Esophagus (tissue), 2 donors: ENCODE measurements at regions not wholly inside any gene's neighbourhood (a gene's known extent, or its start where the extent isn't known, plus 50 kb on each side); places are given as distances from the start of the nearest gene placed in this dataset.
"Not testable (repeated sequence)": the region's sequence is repeated elsewhere in the genome, so short reads cannot be mapped to it uniquely, and the experiment has no call there.

Experiments used
- H3K27ac ChIP-seq, 2 donors: one replicate each; pipeline ENCODE4 v1.5.1; 2013; ENCODE audit warnings: low read depth in 2 of 2, mild to moderate bottlenecking in 2 of 2, inconsistent platforms in 1 of 2, low read length in 1 of 2, moderate library complexity in 1 of 2
- H3K27me3 ChIP-seq, 2 donors: one replicate each; pipeline ENCODE4 v1.6.1; 2013; ENCODE audit warnings: low read length in 2 of 2, control low read depth in 1 of 2, mild to moderate bottlenecking in 1 of 2; ENCODE audit not compliant: insufficient read depth in 2 of 2, control insufficient read depth in 1 of 2
- H3K36me3 ChIP-seq, 2 donors: one replicate each; pipeline ENCODE4 v1.6.1; 2013; ENCODE audit warnings: low read length in 1 of 2; ENCODE audit not compliant: control insufficient read depth in 2 of 2, insufficient read depth in 2 of 2
- H3K4me1 ChIP-seq, 2 donors: one replicate each; pipeline ENCODE4 v1.6.1; 2013; ENCODE audit warnings: low read length in 1 of 2; ENCODE audit not compliant: control insufficient read depth in 2 of 2, insufficient read depth in 2 of 2
- H3K4me3 ChIP-seq, 2 donors: one replicate each; pipeline ENCODE4 v1.5.1; 2013; ENCODE audit warnings: low read length in 2 of 2, mild to moderate bottlenecking in 2 of 2, low read depth in 1 of 2, moderate library complexity in 1 of 2
- H3K9me3 ChIP-seq, 2 donors: one replicate each; pipeline ENCODE4 v1.6.1; 2013; ENCODE audit warnings: mild to moderate bottlenecking in 2 of 2, low read depth in 1 of 2, low read length in 1 of 2, moderate library complexity in 1 of 2; ENCODE audit not compliant: control insufficient read depth in 2 of 2, insufficient read depth in 1 of 2
- WGBS, 2 donors: extraction: QIAGEN DNeasy Blood & Tissue Kit; methylation state at CpG; one replicate each; pipeline ENCODE4 v1.1.7; 2013; 5-methylcytosine and 5-hydroxymethylcytosine counted together
- donor health status: healthy with polysubstance abuse.
- donor health status: Bipolar disorder and iron deficiency.

- Histone ChIP-seq H3K36me3 (no peaks in the 10 kb centered on the region), H3K27me3 (no peaks in the 10 kb centered on the region), H3K9me3 (no peaks in the 10 kb centered on the region), H3K4me1 (peaks cover 0 to 3% of the 10 kb centered on the region in 2 donors), H3K27ac (no peak overlapping the region), H3K4me3 (no peak overlapping the region)
- WGBS, 2 donors, result 92 to 98% methylated on average over 3 of the region's 3 CpGs
Observed at GRCh38 chr2:147607379-147607778, 237.4 kb upstream of the ACVR2A start.

DNA sequence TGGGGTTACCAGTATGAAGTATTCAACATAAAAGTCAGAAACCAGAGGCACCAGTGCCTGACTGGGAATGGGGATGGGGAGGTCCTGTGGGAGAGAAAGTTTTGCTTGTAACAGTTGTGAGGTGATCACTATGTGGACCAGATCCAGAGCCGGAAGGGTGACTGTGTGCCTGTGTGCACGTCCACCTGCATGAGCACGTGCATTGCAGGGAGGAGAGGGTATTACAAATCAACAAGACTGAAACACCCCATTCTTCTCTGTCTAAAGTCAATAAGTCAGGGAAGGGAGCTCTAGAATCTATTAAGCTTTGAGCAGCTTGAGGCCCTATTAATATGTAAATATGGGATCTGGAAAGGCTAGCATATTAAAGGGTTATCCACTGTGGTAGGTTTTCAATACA is 241.0 kb upstream of the ACVR2A start:
- peaks cover 0 to under 1% of the 10 kb centered on the region in 2 donors for H3K36me3 ChIP-seq
- H3K4me1 ChIP-seq, result peaks cover 0 to 3% of the 10 kb centered on the region in 2 donors
- WGBS, 2 donors, result 55 to 61% methylated on average over 3 of the region's 3 CpGs
- H3K9me3 ChIP-seq, result no peaks in the 10 kb centered on the region
- H3K27me3 ChIP-seq, result no peaks in the 10 kb centered on the region
- H3K4me3 ChIP-seq, result no peak overlapping the region
- H3K27ac ChIP-seq, result peak overlapping the region; percentile 17

- H3K4me3 ChIP-seq, result no peak overlapping the region
- peaks cover 0 to 4% of the 10 kb centered on the region in 2 donors for H3K36me3 ChIP-seq
- peaks cover 0 to 3% of the 10 kb centered on the region in 2 donors for H3K4me1 ChIP-seq
- no peaks in the 10 kb centered on the region for H3K27me3 ChIP-seq
- 55 to 85% methylated on average over 1 of the region's 1 CpG for WGBS, 2 donors
- H3K27ac ChIP-seq, result peak overlapping the region; percentile 17
- no peaks in the 10 kb centered on the region for H3K9me3 ChIP-seq
Observed at GRCh38 chr2:147603447-147603846, 241.4 kb upstream of the ACVR2A start.

DNA sequence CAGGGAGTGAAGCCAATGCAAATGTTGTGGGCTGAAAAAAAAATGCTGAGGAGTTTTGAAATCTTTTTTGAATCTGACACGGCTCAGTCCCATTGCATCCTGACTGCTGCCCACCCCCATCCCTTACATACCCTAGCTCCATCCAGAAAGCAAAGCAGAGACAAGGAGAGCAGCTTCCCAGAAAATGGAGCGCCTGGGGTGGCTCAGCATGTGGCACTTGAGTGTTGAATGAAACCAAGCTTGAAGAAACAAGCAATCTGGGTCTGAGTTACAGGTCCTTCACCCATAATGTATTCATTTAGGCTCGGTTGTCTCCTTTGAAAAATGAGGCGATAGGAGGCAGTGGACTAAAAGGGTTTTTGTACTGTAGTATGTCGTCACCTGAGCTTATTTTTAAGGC is 244.2 kb upstream of the ACVR2A start:
- 64 to 75% methylated on average over 5 of the region's 5 CpGs for WGBS, 2 donors
- peaks cover 0 to 4% of the 10 kb centered on the region in 2 donors for H3K36me3 ChIP-seq
- no peak overlapping the region for H3K27ac ChIP-seq
- H3K9me3 ChIP-seq, result no peaks in the 10 kb centered on the region
- peaks cover 0 to 3% of the 10 kb centered on the region in 2 donors for H3K4me1 ChIP-seq
- no peaks in the 10 kb centered on the region for H3K27me3 ChIP-seq
- H3K4me3 ChIP-seq, result no peak overlapping the region

DNA sequence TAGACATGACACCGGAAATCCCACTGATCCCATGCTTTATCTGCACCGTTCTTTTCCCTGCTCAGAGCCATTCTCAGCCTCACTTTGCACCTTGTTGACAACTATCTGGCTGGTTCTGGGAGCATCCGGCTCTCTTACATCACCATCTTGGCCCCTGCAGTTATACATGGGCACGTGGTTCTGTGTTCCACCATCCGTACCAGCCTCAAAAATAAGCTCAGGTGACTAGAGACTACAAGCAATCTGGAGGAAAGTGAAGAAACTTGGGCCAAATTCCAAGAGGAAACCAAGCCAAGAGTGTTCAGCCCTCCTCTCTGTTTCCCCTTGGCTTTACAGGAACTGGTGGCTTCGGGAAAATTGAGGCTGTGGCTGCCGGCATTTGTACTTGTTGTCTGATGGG is 244.6 kb upstream of the ACVR2A start:
- no peaks in the 10 kb centered on the region for H3K9me3 ChIP-seq

DNA sequence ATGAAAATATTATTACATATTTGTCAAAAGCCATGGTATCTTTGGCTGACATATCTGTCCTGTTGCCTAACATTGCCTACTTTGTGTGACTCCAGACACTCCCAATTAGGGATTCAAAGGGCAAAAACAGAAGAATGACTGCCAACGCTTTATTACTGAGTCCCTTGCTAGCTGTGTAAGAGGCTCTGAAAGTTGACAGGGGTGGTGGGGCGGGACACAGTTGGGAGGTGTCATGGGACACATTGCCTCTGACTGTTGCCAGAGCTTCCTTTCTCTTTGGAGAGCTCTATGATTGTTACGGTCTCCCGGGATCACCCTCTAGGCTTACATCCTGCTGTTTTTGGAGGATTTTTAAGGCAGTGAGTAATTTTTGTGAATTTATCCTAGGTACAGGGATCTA is 249.6 kb upstream of the ACVR2A start:
- no peaks in the 10 kb centered on the region for H3K4me1 ChIP-seq
- peaks cover 0 to 4% of the 10 kb centered on the region in 2 donors for H3K36me3 ChIP-seq
- no peaks in the 10 kb centered on the region for H3K27me3 ChIP-seq
- 61 to 63% methylated on average over 4 of the region's 4 CpGs for WGBS, 2 donors
- H3K27ac ChIP-seq, result no peak overlapping the region
- peaks cover 0 to 2% of the 10 kb centered on the region in 2 donors for H3K9me3 ChIP-seq
- no peak overlapping the region for H3K4me3 ChIP-seq

More for the DNA sequence above, 244.6 kb upstream of the ACVR2A start:
- Histone ChIP-seq H3K27me3 (no peaks in the 10 kb centered on the region), H3K36me3 (peaks cover 0 to 4% of the 10 kb centered on the region in 2 donors), H3K4me1 (peaks cover 0 to 3% of the 10 kb centered on the region in 2 donors), H3K4me3 (no peak overlapping the region), H3K27ac (no peak overlapping the region)
- 63 to 74% methylated on average over 7 of the region's 7 CpGs for WGBS, 2 donors

DNA sequence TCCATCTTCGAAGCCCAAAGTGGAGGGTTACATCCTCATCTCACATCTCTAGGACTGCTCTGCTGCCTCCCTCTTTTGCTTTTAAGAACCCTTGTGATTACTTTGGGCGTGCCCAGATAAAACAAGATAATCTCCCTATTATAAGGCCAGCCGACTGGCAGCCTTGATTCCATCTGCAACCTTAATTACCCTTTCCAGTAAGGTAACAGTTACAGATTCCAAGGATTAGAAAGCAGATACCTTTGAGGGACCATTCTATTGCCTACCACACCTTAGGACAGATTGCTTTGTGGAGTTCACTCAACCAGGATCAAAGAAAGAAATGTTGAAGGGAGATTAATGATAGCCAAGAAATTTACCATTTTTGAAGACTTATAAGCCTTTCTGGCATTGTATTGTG is 250.8 kb upstream of the ACVR2A start:
- WGBS, 2 donors, result 56% methylated on average over 3 of the region's 3 CpGs
- Histone ChIP-seq H3K36me3 (peaks cover 0 to 4% of the 10 kb centered on the region in 2 donors), H3K4me1 (no peaks in the 10 kb centered on the region), H3K4me3 (no peak overlapping the region), H3K27me3 (no peaks in the 10 kb centered on the region), H3K27ac (no peak overlapping the region), H3K9me3 (peaks cover 0 to 2% of the 10 kb centered on the region in 2 donors)

- H3K27ac ChIP-seq, H3K9me3 ChIP-seq, H3K27me3 ChIP-seq, H3K4me1 ChIP-seq, H3K4me3 ChIP-seq, H3K36me3 ChIP-seq: not testable (repeated sequence)
- WGBS, 2 donors, result 93 to 97% methylated on average over 2 of the region's 2 CpGs
Observed at GRCh38 chr2:147592784-147593183, 252.0 kb upstream of the ACVR2A start.

GRCh38 chr2:147589127-147589526 is 255.7 kb upstream of the ACVR2A start:
- Histone ChIP-seq H3K9me3 (peaks cover 0 to 2% of the 10 kb centered on the region in 2 donors), H3K4me3 (no peak overlapping the region), H3K36me3 (no peaks in the 10 kb centered on the region), H3K27ac (no peak overlapping the region), H3K27me3 (no peaks in the 10 kb centered on the region), H3K4me1 (no peaks in the 10 kb centered on the region)
- 76 to 78% methylated on average over 1 of the region's 1 CpG for WGBS, 2 donors

DNA sequence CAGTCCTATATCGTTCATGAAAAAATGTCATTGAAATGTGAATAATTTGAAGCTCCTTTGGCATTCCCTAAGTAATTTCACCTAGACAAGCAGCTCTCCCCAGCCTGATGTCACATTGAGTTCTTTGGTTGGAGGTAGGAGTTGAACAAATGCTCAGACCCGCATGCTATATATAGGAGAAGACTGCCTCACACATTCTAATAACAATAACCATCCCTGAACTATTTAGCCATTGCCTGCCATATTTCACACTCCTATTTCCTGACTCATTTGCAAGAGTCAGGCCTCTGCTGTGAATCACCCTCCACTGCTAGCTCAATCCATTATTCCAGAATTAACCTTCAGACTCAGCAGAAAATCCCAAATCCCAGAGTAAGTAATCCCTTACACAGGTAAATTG is 256.6 kb upstream of the ACVR2A start:
- 80 to 89% methylated on average over 2 of the region's 2 CpGs for WGBS, 2 donors
- Histone ChIP-seq H3K27me3 (no peaks in the 10 kb centered on the region), H3K9me3 (peaks cover 0 to 2% of the 10 kb centered on the region in 2 donors), H3K27ac (no peak overlapping the region), H3K4me1 (no peaks in the 10 kb centered on the region), H3K4me3 (no peak overlapping the region), H3K36me3 (no peaks in the 10 kb centered on the region)
